Right lobe of liver (tissue), 4 donors: ENCODE measurements at regions not wholly inside any gene's neighbourhood (a gene's known extent, or its start where the extent isn't known, plus 50 kb on each side); places are given as distances from the start of the nearest gene placed in this dataset.

Experiments used
- CTCF ChIP-seq, 4 donors: fragments of 200-600 bp in 3 of 4; fragments of 450-650 bp in 1 of 4; IDR thresholded peaks; one replicate each; pipeline versions ENCODE4 v1.5.1 to v1.8.0; 2016 to 2022; ENCODE audit warnings: antibody characterized with exemption in 4 of 4, mild to moderate bottlenecking in 2 of 4
- POLR2A ChIP-seq: fragments of 450-650 bp; IDR thresholded peaks from one replicate; pipeline ENCODE4 v1.6.1; 2017; ENCODE audit warnings: antibody characterized with exemption, mild to moderate bottlenecking
- donor health status: DM: no; HTN: no; CAD: no.
- donor health status: DM: no; HTN: no; CAD: no.
- donor health status: DM: no; HTN: yes; CAD: no.

- no peak for TF ChIP-seq POLR2A
- TF ChIP-seq CTCF (IDR thresholded peaks at IDR 0.05): no peak
These were observed 89.8 kb upstream of the ARMCX2 start for GRCh38 chrX:101749436-101749835.
